ENCODE measurements at regions not wholly inside any gene's neighbourhood (a gene's known extent, or its start where the extent isn't known, plus 50 kb on each side); places are given as distances from the start of the nearest gene placed in this dataset.

GRCh38 chr6:78110641-78111040, 457.8 kb downstream of the MEI4 start:
- Mint-ChIP-seq H3K27me3 (ENCODE audit: low read depth) (no peaks in the 10 kb centered on the region), H3K36me3 (ENCODE audit: low read depth) (no peaks in the 10 kb centered on the region), H3K9me3 (ENCODE audit: insufficient read depth) (peaks cover 9% of the 10 kb centered on the region), H3K4me3 (no peak overlapping the region), H3K4me1 (ENCODE audit: low read depth) (no peaks in the 10 kb centered on the region), H3K27ac (no peak overlapping the region)
- DNase-seq: no peak
- no peak for ATAC-seq
- ChIA-PET POLR2A (no interaction called here), CTCF (no interaction called here)

GRCh38 chr6:78117966-78118365, 465.1 kb downstream of the MEI4 start:
- H3K27me3 Mint-ChIP-seq (ENCODE audit: low read depth): no peaks in the 10 kb centered on the region
- CTCF ChIA-PET: no interaction called here
- no peaks in the 10 kb centered on the region for H3K4me1 Mint-ChIP-seq (ENCODE audit: low read depth)
- POLR2A ChIA-PET: no interaction called here
- H3K36me3 Mint-ChIP-seq (ENCODE audit: low read depth): no peaks in the 10 kb centered on the region
- DNase-seq (no peak), ATAC-seq (no peak)
- peaks cover 2% of the 10 kb centered on the region for H3K9me3 Mint-ChIP-seq (ENCODE audit: insufficient read depth)
- H3K4me3 Mint-ChIP-seq: no peak overlapping the region
- no peak overlapping the region for H3K27ac Mint-ChIP-seq

- ChIA-PET CTCF (no interaction called here), POLR2A (no interaction called here)
- ATAC-seq (no peak), DNase-seq (no peak)
- H3K36me3 Mint-ChIP-seq (ENCODE audit: low read depth): no peaks in the 10 kb centered on the region
- H3K27ac Mint-ChIP-seq: no peak overlapping the region
- no peaks in the 10 kb centered on the region for H3K4me1 Mint-ChIP-seq (ENCODE audit: low read depth)
- H3K9me3 Mint-ChIP-seq (ENCODE audit: insufficient read depth): peaks cover 24% of the 10 kb centered on the region
- H3K4me3 Mint-ChIP-seq: no peak overlapping the region
- H3K27me3 Mint-ChIP-seq (ENCODE audit: low read depth): no peaks in the 10 kb centered on the region
Observed at GRCh38 chr6:78131521-78131920, 478.7 kb downstream of the MEI4 start.

- ChIA-PET CTCF (no interaction called here), POLR2A (no interaction called here)
- Mint-ChIP-seq H3K4me3 (no peak overlapping the region), H3K27me3 (ENCODE audit: low read depth) (no peaks in the 10 kb centered on the region), H3K4me1 (ENCODE audit: low read depth) (no peaks in the 10 kb centered on the region), H3K9me3 (ENCODE audit: insufficient read depth) (peaks cover 34% of the 10 kb centered on the region), H3K36me3 (ENCODE audit: low read depth) (no peaks in the 10 kb centered on the region), H3K27ac (no peak overlapping the region)
- ATAC-seq (no peak), DNase-seq (no peak)
Observed at GRCh38 chr6:78132671-78133410, 480.0 kb downstream of the MEI4 start.

GRCh38 chr6:78150425-78150824, 497.6 kb downstream of the MEI4 start:
- H3K4me1 Mint-ChIP-seq (ENCODE audit: low read depth): no peaks in the 10 kb centered on the region
- no peaks in the 10 kb centered on the region for H3K27me3 Mint-ChIP-seq (ENCODE audit: low read depth)
- no peak overlapping the region for H3K27ac Mint-ChIP-seq
- POLR2A ChIA-PET: no interaction called here
- CTCF ChIA-PET: no interaction called here
- H3K36me3 Mint-ChIP-seq (ENCODE audit: low read depth): no peaks in the 10 kb centered on the region
- no peak for ATAC-seq
- H3K4me3 Mint-ChIP-seq: no peak overlapping the region
- DNase-seq: no peak
- H3K9me3 Mint-ChIP-seq (ENCODE audit: insufficient read depth): peaks cover 20% of the 10 kb centered on the region

- POLR2A ChIA-PET: no interaction called here
- Mint-ChIP-seq H3K27ac (no peak overlapping the region), H3K27me3 (ENCODE audit: low read depth) (no peaks in the 10 kb centered on the region), H3K4me1 (ENCODE audit: low read depth) (no peaks in the 10 kb centered on the region), H3K36me3 (ENCODE audit: low read depth) (no peaks in the 10 kb centered on the region), H3K4me3 (no peak overlapping the region), H3K9me3 (ENCODE audit: insufficient read depth) (peaks cover 15% of the 10 kb centered on the region)
- no peak for ATAC-seq
- DNase-seq: no peak
- CTCF ChIA-PET: no interaction called here
Observed at GRCh38 chr6:78153976-78154375, 501.1 kb downstream of the MEI4 start.

- H3K36me3 Mint-ChIP-seq (ENCODE audit: low read depth): no peaks in the 10 kb centered on the region
- no peak overlapping the region for H3K4me3 Mint-ChIP-seq
- DNase-seq (no peak), ATAC-seq (no peak)
- no peaks in the 10 kb centered on the region for H3K4me1 Mint-ChIP-seq (ENCODE audit: low read depth)
- ChIA-PET CTCF (no interaction called here), POLR2A (no interaction called here)
- H3K27ac Mint-ChIP-seq: no peak overlapping the region
- H3K9me3 Mint-ChIP-seq (ENCODE audit: insufficient read depth): peaks cover 10% of the 10 kb centered on the region
- no peaks in the 10 kb centered on the region for H3K27me3 Mint-ChIP-seq (ENCODE audit: low read depth)
Observed at GRCh38 chr6:78157606-78158005, 504.8 kb downstream of the MEI4 start.

- no peak overlapping the region for H3K4me3 Mint-ChIP-seq
- H3K4me1 Mint-ChIP-seq (ENCODE audit: low read depth): no peaks in the 10 kb centered on the region
- H3K9me3 Mint-ChIP-seq (ENCODE audit: insufficient read depth): peaks cover 8% of the 10 kb centered on the region
- ChIA-PET CTCF (no interaction called here), POLR2A (no interaction called here)
- H3K36me3 Mint-ChIP-seq (ENCODE audit: low read depth): no peaks in the 10 kb centered on the region
- no peaks in the 10 kb centered on the region for H3K27me3 Mint-ChIP-seq (ENCODE audit: low read depth)
- ATAC-seq (no peak), DNase-seq (no peak)
- H3K27ac Mint-ChIP-seq: no peak overlapping the region
Observed at GRCh38 chr6:78188891-78189290, 536.1 kb downstream of the MEI4 start.

- POLR2A ChIA-PET: no interaction called here
- no peak for ATAC-seq
- Mint-ChIP-seq H3K27me3 (ENCODE audit: low read depth) (no peaks in the 10 kb centered on the region), H3K36me3 (ENCODE audit: low read depth) (no peaks in the 10 kb centered on the region), H3K4me1 (ENCODE audit: low read depth) (no peaks in the 10 kb centered on the region), H3K9me3 (ENCODE audit: insufficient read depth) (peaks cover 8% of the 10 kb centered on the region), H3K4me3 (no peak overlapping the region), H3K27ac (no peak overlapping the region)
- CTCF ChIA-PET: no interaction called here
- DNase-seq: no peak
Observed at GRCh38 chr6:78192057-78192456, 539.2 kb downstream of the MEI4 start.

GRCh38 chr6:78199044-78199443, 546.2 kb downstream of the MEI4 start:
- no peaks in the 10 kb centered on the region for H3K9me3 Mint-ChIP-seq (ENCODE audit: insufficient read depth)
- H3K4me1 Mint-ChIP-seq (ENCODE audit: low read depth): no peaks in the 10 kb centered on the region
- CTCF ChIA-PET: no interaction called here
- H3K27me3 Mint-ChIP-seq (ENCODE audit: low read depth): no peaks in the 10 kb centered on the region
- no peaks in the 10 kb centered on the region for H3K36me3 Mint-ChIP-seq (ENCODE audit: low read depth)
- H3K27ac Mint-ChIP-seq: no peak overlapping the region
- POLR2A ChIA-PET: no interaction called here
- H3K4me3 Mint-ChIP-seq: no peak overlapping the region
- DNase-seq (no peak), ATAC-seq (no peak)

GRCh38 chr6:78222226-78222625, 569.4 kb downstream of the MEI4 start:
- Mint-ChIP-seq H3K36me3 (ENCODE audit: low read depth) (no peaks in the 10 kb centered on the region), H3K27me3 (ENCODE audit: low read depth) (no peaks in the 10 kb centered on the region), H3K4me1 (ENCODE audit: low read depth) (no peaks in the 10 kb centered on the region), H3K9me3 (ENCODE audit: insufficient read depth) (peaks cover 4% of the 10 kb centered on the region), H3K27ac (no peak overlapping the region), H3K4me3 (no peak overlapping the region)
- ChIA-PET POLR2A (no interaction called here), CTCF (no interaction called here)
- no peak for DNase-seq
- no peak for ATAC-seq

GRCh38 chr6:78231002-78231401, 578.2 kb downstream of the MEI4 start:
- ChIA-PET CTCF (no interaction called here), POLR2A (no interaction called here)
- no peaks in the 10 kb centered on the region for H3K4me1 Mint-ChIP-seq (ENCODE audit: low read depth)

GRCh38 chr6:78243519-78243918, 590.7 kb downstream of the MEI4 start:
- ChIA-PET CTCF (no interaction called here), POLR2A (no interaction called here)
- H3K9me3 Mint-ChIP-seq (ENCODE audit: insufficient read depth): peaks cover 14% of the 10 kb centered on the region
- no peaks in the 10 kb centered on the region for H3K36me3 Mint-ChIP-seq (ENCODE audit: low read depth)
- ATAC-seq: no peak
- H3K27me3 Mint-ChIP-seq (ENCODE audit: low read depth): no peaks in the 10 kb centered on the region
- no peak for DNase-seq
- no peak overlapping the region for H3K4me3 Mint-ChIP-seq
- no peaks in the 10 kb centered on the region for H3K4me1 Mint-ChIP-seq (ENCODE audit: low read depth)
- H3K27ac Mint-ChIP-seq: no peak overlapping the region

More at GRCh38 chr6:78231002-78231401, 578.2 kb downstream of the MEI4 start:
- DNase-seq: no peak
- H3K9me3 Mint-ChIP-seq (ENCODE audit: insufficient read depth): peaks cover 4% of the 10 kb centered on the region
- no peak overlapping the region for H3K4me3 Mint-ChIP-seq
- H3K27ac Mint-ChIP-seq: no peak overlapping the region
- no peaks in the 10 kb centered on the region for H3K36me3 Mint-ChIP-seq (ENCODE audit: low read depth)
- no peak for ATAC-seq
- H3K27me3 Mint-ChIP-seq (ENCODE audit: low read depth): no peaks in the 10 kb centered on the region

Measured in activated CD8-positive, alpha-beta T cell treated with anti-CD3 and anti-CD28 coated beads, Interleukin-2, amount 10 ng/mL, durations not matched to agents 7 days and 5 days (primary cell).